ENCODE measurements at regions not wholly inside any gene's neighbourhood (a gene's known extent, or its start where the extent isn't known, plus 50 kb on each side); places are given as distances from the start of the nearest gene placed in this dataset.

GRCh38 chr3:139762302-139762701 is 84.5 kb upstream of the NMNAT3 start:
- TF ChIP-seq POLR2A (IDR thresholded peaks at IDR 0.05) (no peak), EP300 (IDR thresholded peaks at IDR 0.05) (no peak), POLR2AphosphoS5 (IDR thresholded peaks at IDR 0.05) (no peak), CTCF (IDR thresholded peaks at IDR 0.05) (no peak)
- no peak for DNase-seq
- intact Hi-C loops (cut with DNase I; ENCODE audit: low total_unique reads), result no loop called here
- H3K27ac ChIP-seq, result no peak overlapping the region
- 70 to 86% (median 77%) methylated on average over 9 of the region's 9 CpGs for WGBS, 5 donors
- no peaks in the 10 kb centered on the region for H3K9me3 ChIP-seq
- no peaks in the 10 kb centered on the region for H3K36me3 ChIP-seq
- no peak overlapping the region for H3K4me3 ChIP-seq
- H3K27me3 ChIP-seq, result no peaks in the 10 kb centered on the region
- H3K4me1 ChIP-seq, result no peaks in the 10 kb centered on the region

- TF ChIP-seq POLR2A (IDR thresholded peaks at IDR 0.05) (no peak), POLR2AphosphoS5 (IDR thresholded peaks at IDR 0.05) (no peak), CTCF (IDR thresholded peaks at IDR 0.05) (no peak), EP300 (IDR thresholded peaks at IDR 0.05) (no peak)
- Histone ChIP-seq H3K27me3 (no peaks in the 10 kb centered on the region), H3K27ac (no peak overlapping the region), H3K9me3 (no peaks in the 10 kb centered on the region), H3K4me1 (no peaks in the 10 kb centered on the region), H3K4me3 (no peak overlapping the region), H3K36me3 (no peaks in the 10 kb centered on the region)
- no peak for DNase-seq
- intact Hi-C loops (cut with DNase I; ENCODE audit: low total_unique reads), result no loop called here
- 54 to 77% (median 68%) methylated on average over 2 of the region's 2 CpGs for WGBS, 5 donors
Observed at GRCh38 chr3:139759470-139759869, 81.7 kb upstream of the NMNAT3 start.

GRCh38 chr3:139758654-139759291 is 81.0 kb upstream of the NMNAT3 start:
- Histone ChIP-seq H3K4me3 (no peak overlapping the region), H3K27ac (no peak overlapping the region), H3K4me1 (no peaks in the 10 kb centered on the region), H3K27me3 (no peaks in the 10 kb centered on the region), H3K9me3 (no peaks in the 10 kb centered on the region), H3K36me3 (no peaks in the 10 kb centered on the region)
- no peak for DNase-seq
- 52 to 67% (median 59%) methylated on average over 5 of the region's 5 CpGs for WGBS, 5 donors
- TF ChIP-seq POLR2AphosphoS5 (IDR thresholded peaks at IDR 0.05), result no peak
- no peak for TF ChIP-seq EP300 (IDR thresholded peaks at IDR 0.05)
- no peak for TF ChIP-seq CTCF (IDR thresholded peaks at IDR 0.05)
- TF ChIP-seq POLR2A (IDR thresholded peaks at IDR 0.05), result no peak
- intact Hi-C loops (cut with DNase I; ENCODE audit: low total_unique reads), result no loop called here

GRCh38 chr3:139757448-139758030 is 79.8 kb upstream of the NMNAT3 start:
- Histone ChIP-seq H3K4me3 (no peak overlapping the region), H3K9me3 (no peaks in the 10 kb centered on the region), H3K27me3 (no peaks in the 10 kb centered on the region), H3K27ac (no peak overlapping the region), H3K4me1 (no peaks in the 10 kb centered on the region), H3K36me3 (no peaks in the 10 kb centered on the region)
- intact Hi-C loops (cut with DNase I; ENCODE audit: low total_unique reads), result no loop called here
- no peak for DNase-seq
- no peak for TF ChIP-seq POLR2AphosphoS5 (IDR thresholded peaks at IDR 0.05)
- TF ChIP-seq EP300 (IDR thresholded peaks at IDR 0.05), result no peak

GRCh38 chr3:139756529-139757103 is 78.8 kb upstream of the NMNAT3 start:
- Histone ChIP-seq H3K4me3 (no peak overlapping the region), H3K27me3 (no peaks in the 10 kb centered on the region), H3K4me1 (no peaks in the 10 kb centered on the region), H3K36me3 (no peaks in the 10 kb centered on the region), H3K9me3 (no peaks in the 10 kb centered on the region), H3K27ac (no peak overlapping the region)
- 73 to 100% (median 76%) methylated on average over 1 to 3 of the region's 3 CpGs for WGBS, 5 donors
- intact Hi-C loops (cut with DNase I; ENCODE audit: low total_unique reads), result no loop called here
- DNase-seq, result no peak
- no peak for TF ChIP-seq POLR2AphosphoS5 (IDR thresholded peaks at IDR 0.05)
- no peak for TF ChIP-seq CTCF (IDR thresholded peaks at IDR 0.05)
- no peak for TF ChIP-seq POLR2A (IDR thresholded peaks at IDR 0.05)
- no peak for TF ChIP-seq EP300 (IDR thresholded peaks at IDR 0.05)
